ENCODE measurements at regions not wholly inside any gene's neighbourhood (a gene's known extent, or its start where the extent isn't known, plus 50 kb on each side); places are given as distances from the start of the nearest gene placed in this dataset.
"Not testable (repeated sequence)": the region's sequence is repeated elsewhere in the genome, so short reads cannot be mapped to it uniquely, and the experiment has no call there.

DNA sequence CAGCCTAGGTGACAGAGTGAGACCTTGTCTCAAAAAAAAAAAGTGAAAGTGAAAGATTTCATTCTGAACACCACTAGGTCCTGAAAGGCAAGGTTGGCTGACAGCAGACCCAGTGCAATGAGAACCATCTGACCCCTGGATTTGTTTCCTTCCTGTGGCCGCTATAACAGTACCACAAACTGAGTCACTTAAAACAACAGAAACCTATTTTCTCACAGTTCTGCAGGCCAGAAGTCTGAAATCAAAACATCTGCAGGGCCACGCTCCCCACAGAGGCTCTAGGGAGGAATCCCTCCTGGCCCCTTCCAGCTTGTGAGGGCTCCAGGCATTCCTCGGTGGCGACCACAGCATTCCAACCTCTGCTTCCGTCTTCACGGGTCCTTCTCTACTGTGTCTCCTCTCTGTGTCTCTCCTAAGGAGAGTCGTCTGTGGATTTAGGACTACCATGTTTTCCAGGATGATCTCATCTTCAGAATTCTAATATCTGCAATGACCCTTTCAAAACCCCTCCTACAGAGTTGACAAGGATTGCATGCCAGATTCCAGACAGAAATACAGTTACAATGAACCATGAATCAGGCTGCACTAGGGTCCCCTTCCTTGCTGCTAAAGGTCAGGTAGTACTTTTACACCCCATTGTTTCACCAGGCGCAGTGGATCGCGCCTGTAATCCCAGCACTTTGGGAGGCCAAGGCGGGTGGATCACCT lies 78.0 kb upstream of the ADGRL1 start:
- intact Hi-C loops (cut with micrococcal nuclease; ENCODE audit: unreplicated experiment); POLR2A ChIA-PET: not testable (repeated sequence)

DNA sequence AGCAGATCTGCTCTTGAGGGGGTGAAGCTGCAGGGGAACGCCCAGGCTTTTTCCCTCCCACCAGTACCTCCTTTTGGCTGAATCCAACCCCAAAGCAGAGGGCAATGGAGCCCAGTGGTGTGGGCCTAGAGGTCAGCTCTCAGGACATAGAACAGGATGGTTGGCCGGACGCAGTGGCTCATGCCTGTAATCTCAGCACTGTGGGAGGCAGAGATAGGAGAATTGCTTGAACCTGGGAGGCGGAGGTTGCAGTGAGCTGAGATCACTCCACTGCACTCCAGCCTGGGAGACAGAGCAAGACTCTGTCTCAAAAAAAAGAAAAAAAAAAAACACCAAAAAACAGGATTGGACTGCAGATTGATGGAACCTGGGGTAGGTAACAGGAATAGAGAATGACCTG lies 73.3 kb upstream of the ADGRL1 start:
- H3K9me3 Mint-ChIP-seq (ENCODE audit: unreplicated experiment), result peaks cover 20% of the 10 kb centered on the region
- intact Hi-C loops (cut with micrococcal nuclease; ENCODE audit: unreplicated experiment); H3K4me3 Mint-ChIP-seq (ENCODE audit: unreplicated experiment); H3K9me3 ChIP-seq; DNase-seq; POLR2A ChIA-PET; H3K4me3 ChIP-seq (ENCODE audit: low read depth, low read length); H3K27me3 Mint-ChIP-seq (ENCODE audit: insufficient read depth, unreplicated experiment); H3K36me3 ChIP-seq (ENCODE audit: control insufficient read depth, insufficient read depth, low read length); H3K36me3 Mint-ChIP-seq (ENCODE audit: insufficient read depth, unreplicated experiment); H3K4me1 Mint-ChIP-seq (ENCODE audit: low read depth, unreplicated experiment); BruUV-seq (replicated peaks); H3K27ac Mint-ChIP-seq (ENCODE audit: unreplicated experiment); H3K4me1 ChIP-seq; H3K27me3 ChIP-seq (replicated peaks; ENCODE audit: control insufficient read depth, insufficient read depth, low read length): not testable (repeated sequence)
- CTCF ChIA-PET, result interaction anchor here (0.7 kb wide), 1 partner anchor 62 kb away, joined by 5 read pairs; no protein-coding TSS in a partner anchor

More for the DNA sequence above, 78.0 kb upstream of the ADGRL1 start:
- H3K27ac Mint-ChIP-seq (ENCODE audit: unreplicated experiment); H3K4me1 ChIP-seq; DNase-seq; H3K4me1 Mint-ChIP-seq (ENCODE audit: low read depth, unreplicated experiment); H3K36me3 Mint-ChIP-seq (ENCODE audit: insufficient read depth, unreplicated experiment); H3K4me3 ChIP-seq (ENCODE audit: low read depth, low read length); BruUV-seq (replicated peaks); H3K9me3 Mint-ChIP-seq (ENCODE audit: unreplicated experiment); CTCF ChIA-PET; H3K4me3 Mint-ChIP-seq (ENCODE audit: unreplicated experiment); H3K36me3 ChIP-seq (ENCODE audit: control insufficient read depth, insufficient read depth, low read length); H3K27me3 ChIP-seq (replicated peaks; ENCODE audit: control insufficient read depth, insufficient read depth, low read length); H3K9me3 ChIP-seq; H3K27me3 Mint-ChIP-seq (ENCODE audit: insufficient read depth, unreplicated experiment): not testable (repeated sequence)

DNA sequence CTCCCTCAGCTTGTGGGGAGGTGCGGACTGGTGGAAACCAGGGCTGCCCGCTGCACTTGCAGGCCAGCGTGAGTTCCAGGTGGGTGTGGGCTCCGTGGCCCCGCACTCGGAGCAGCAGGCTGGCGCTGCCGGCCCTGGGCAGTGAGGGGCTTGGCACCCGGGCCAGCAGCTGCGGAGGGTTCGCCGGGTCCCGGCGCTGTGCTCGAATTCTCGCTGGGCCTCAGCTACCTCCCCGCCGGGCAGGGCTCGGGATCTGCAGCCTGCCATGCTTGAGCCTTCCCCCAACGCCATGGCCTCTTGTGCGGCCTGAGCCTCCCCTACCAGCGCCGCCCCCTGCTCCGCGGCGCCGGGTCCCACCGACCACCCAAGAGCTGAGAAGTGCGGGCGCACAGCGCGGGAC lies 71.6 kb upstream of the ADGRL1 start:
- intact Hi-C loops (cut with micrococcal nuclease; ENCODE audit: unreplicated experiment), result no loop called here
- H3K4me1 Mint-ChIP-seq (ENCODE audit: low read depth, unreplicated experiment), result no peaks in the 10 kb centered on the region
- peaks cover 6% of the 10 kb centered on the region for H3K36me3 Mint-ChIP-seq (ENCODE audit: insufficient read depth, unreplicated experiment)
- no peaks in the 10 kb centered on the region for H3K4me1 ChIP-seq
- ChIA-PET CTCF (no interaction called here), POLR2A (no interaction called here)
- no TSS peak for BruUV-seq (replicated peaks)
- no peak overlapping the region for H3K4me3 Mint-ChIP-seq (ENCODE audit: unreplicated experiment)
- H3K27me3 Mint-ChIP-seq (ENCODE audit: insufficient read depth, unreplicated experiment), result peaks cover 7% of the 10 kb centered on the region
- H3K27me3 ChIP-seq (replicated peaks; ENCODE audit: control insufficient read depth, insufficient read depth, low read length), result no peaks in the 10 kb centered on the region
- H3K36me3 ChIP-seq (ENCODE audit: control insufficient read depth, insufficient read depth, low read length), result no peaks in the 10 kb centered on the region
- H3K4me3 ChIP-seq (ENCODE audit: low read depth, low read length), result no peak overlapping the region
- peaks cover 22% of the 10 kb centered on the region for H3K9me3 Mint-ChIP-seq (ENCODE audit: unreplicated experiment)
- peaks cover 7% of the 10 kb centered on the region for H3K9me3 ChIP-seq
- DNase-seq, result no peak
- no peak overlapping the region for H3K27ac Mint-ChIP-seq (ENCODE audit: unreplicated experiment)
- TF ChIP-seq, protein P1, sequence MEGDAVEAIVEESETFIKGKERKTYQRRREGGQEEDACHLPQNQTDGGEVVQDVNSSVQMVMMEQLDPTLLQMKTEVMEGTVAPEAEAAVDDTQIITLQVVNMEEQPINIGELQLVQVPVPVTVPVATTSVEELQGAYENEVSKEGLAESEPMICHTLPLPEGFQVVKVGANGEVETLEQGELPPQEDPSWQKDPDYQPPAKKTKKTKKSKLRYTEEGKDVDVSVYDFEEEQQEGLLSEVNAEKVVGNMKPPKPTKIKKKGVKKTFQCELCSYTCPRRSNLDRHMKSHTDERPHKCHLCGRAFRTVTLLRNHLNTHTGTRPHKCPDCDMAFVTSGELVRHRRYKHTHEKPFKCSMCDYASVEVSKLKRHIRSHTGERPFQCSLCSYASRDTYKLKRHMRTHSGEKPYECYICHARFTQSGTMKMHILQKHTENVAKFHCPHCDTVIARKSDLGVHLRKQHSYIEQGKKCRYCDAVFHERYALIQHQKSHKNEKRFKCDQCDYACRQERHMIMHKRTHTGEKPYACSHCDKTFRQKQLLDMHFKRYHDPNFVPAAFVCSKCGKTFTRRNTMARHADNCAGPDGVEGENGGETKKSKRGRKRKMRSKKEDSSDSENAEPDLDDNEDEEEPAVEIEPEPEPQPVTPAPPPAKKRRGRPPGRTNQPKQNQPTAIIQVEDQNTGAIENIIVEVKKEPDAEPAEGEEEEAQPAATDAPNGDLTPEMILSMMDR (IDR thresholded peaks at IDR 0.05; ENCODE audit: insufficient read depth in 1 of 2, low read depth in 1 of 2, low read length in 1 of 2, severe bottlenecking in 1 of 2, unreplicated experiment in 1 of 2), result no peak

GRCh38 chr19:14275823-14276222 lies 69.9 kb upstream of the ADGRL1 start:
- POLR2A ChIA-PET; H3K36me3 Mint-ChIP-seq (ENCODE audit: insufficient read depth, unreplicated experiment); CTCF ChIA-PET: not testable (repeated sequence)

More at GRCh38 chr19:14275823-14276222, 69.9 kb upstream of the ADGRL1 start:
- BruUV-seq (replicated peaks); H3K27me3 ChIP-seq (replicated peaks; ENCODE audit: control insufficient read depth, insufficient read depth, low read length); intact Hi-C loops (cut with micrococcal nuclease; ENCODE audit: unreplicated experiment); H3K9me3 ChIP-seq; H3K4me1 ChIP-seq; H3K36me3 ChIP-seq (ENCODE audit: control insufficient read depth, insufficient read depth, low read length); H3K27me3 Mint-ChIP-seq (ENCODE audit: insufficient read depth, unreplicated experiment); H3K27ac Mint-ChIP-seq (ENCODE audit: unreplicated experiment); H3K4me3 Mint-ChIP-seq (ENCODE audit: unreplicated experiment); H3K4me3 ChIP-seq (ENCODE audit: low read depth, low read length); H3K4me1 Mint-ChIP-seq (ENCODE audit: low read depth, unreplicated experiment); DNase-seq: not testable (repeated sequence)
- H3K9me3 Mint-ChIP-seq (ENCODE audit: unreplicated experiment), result peaks cover 22% of the 10 kb centered on the region

All from Caco-2 (cell line).